Duodenal mucosa (tissue), 2 donors: ENCODE measurements at regions not wholly inside any gene's neighbourhood (a gene's known extent, or its start where the extent isn't known, plus 50 kb on each side); places are given as distances from the start of the nearest gene placed in this dataset.

ENCODE experiments used
- H3K27ac ChIP-seq: one replicate; pipeline ENCODE4 v1.7.0; 2013; ENCODE audit warnings: low read depth, low read length
- H3K27me3 ChIP-seq, 2 donors: one replicate each; pipeline ENCODE4 v1.7.0; 2013; ENCODE audit warnings: low read length in 2 of 2, control low read depth in 1 of 2; ENCODE audit not compliant: insufficient read depth in 2 of 2, control insufficient read depth in 1 of 2
- H3K36me3 ChIP-seq, 2 donors: one replicate each; pipeline ENCODE4 v1.7.0; 2013; ENCODE audit warnings: low read length in 2 of 2, control low read depth in 1 of 2; ENCODE audit not compliant: insufficient read depth in 2 of 2, control insufficient read depth in 1 of 2
- H3K4me1 ChIP-seq, 2 donors: one replicate each; pipeline ENCODE4 v1.7.0; 2013; ENCODE audit warnings: low read length in 2 of 2, control low read depth in 1 of 2; ENCODE audit not compliant: insufficient read depth in 2 of 2, control insufficient read depth in 1 of 2
- H3K4me3 ChIP-seq, 2 donors: one replicate each; pipeline ENCODE4 v1.7.0; 2013; ENCODE audit warnings: low read length in 2 of 2, low read depth in 1 of 2
- H3K9ac ChIP-seq, 2 donors: one replicate each; pipeline ENCODE4 v1.7.0; 2013; ENCODE audit warnings: low read length in 2 of 2, low read depth in 1 of 2
- H3K9me3 ChIP-seq, 2 donors: one replicate each; pipeline ENCODE4 v1.7.0; 2013; ENCODE audit warnings: low read length in 2 of 2, control low read depth in 1 of 2; ENCODE audit not compliant: control insufficient read depth in 1 of 2

DNA sequence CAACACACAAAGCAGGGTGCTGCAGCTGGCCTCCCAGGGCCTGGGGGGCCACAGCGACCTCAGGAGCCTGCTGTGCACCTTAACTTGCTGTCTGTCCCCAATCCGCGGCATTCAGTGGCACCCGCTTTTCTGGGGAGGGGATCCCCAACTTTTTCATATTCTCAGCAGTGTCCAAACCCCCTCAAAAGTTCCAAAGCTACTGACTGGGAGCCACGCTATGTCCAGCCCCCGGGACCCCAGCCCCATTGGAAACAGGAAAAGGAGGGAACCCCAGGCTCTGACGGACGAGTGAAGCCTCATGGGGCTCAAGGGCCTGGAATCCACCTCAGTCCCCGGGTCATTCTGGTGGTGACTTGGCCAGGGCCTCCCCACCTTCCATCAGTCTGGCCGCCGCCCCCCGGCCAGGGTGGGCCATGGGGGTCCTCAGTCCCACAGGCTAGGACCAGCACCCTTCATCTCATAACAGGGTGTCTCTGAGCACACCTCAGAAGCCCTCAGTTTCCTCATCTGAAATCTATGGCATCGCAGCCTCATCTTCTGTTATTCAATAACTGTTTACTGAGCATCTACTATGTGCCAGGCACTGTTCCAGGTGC is 127.3 kb downstream of the NCOR2 start:
- Histone ChIP-seq H3K4me3 (no peak overlapping the region), H3K4me1 (no peaks in the 10 kb centered on the region), H3K27ac (no peak overlapping the region), H3K27me3 (no peaks in the 10 kb centered on the region), H3K9ac (no peak overlapping the region), H3K36me3 (peaks cover 11 to 23% of the 10 kb centered on the region in 2 donors), H3K9me3 (no peaks in the 10 kb centered on the region)

DNA sequence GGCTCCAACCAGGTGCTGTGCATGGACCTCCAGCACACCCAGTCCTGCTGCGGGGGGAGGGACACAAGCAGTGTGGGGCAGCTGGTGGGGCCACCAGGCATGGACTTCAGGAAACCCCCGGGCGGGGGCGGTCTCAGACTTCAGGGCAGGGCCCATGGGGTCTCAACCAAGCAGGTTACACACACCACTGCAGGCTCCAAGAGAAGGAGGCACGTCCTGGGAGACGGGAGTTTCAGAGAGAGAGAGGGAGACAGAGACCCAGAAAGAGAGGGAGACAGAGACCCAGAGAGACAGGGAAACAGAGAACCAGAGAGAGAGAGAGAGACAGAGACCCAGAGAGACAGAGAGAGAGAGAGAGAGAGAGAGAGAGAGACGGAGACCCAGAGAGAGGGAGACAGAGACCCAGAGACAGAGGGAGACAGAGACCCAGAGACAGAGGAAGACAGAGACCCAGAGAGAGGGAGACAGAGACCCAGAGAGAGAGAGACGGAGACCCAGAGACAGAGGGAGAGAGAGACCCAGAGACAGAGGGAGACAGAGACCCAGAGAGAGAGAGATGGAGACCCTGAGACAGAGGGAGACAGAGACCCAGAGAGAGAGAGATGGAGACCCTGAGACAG is 128.9 kb downstream of the NCOR2 start:
- Histone ChIP-seq H3K27me3 (no peaks in the 10 kb centered on the region), H3K9me3 (no peaks in the 10 kb centered on the region), H3K9ac (no peak overlapping the region), H3K27ac (no peak overlapping the region), H3K4me1 (no peaks in the 10 kb centered on the region), H3K36me3 (peaks cover 5 to 23% of the 10 kb centered on the region in 2 donors), H3K4me3 (no peak overlapping the region)

DNA sequence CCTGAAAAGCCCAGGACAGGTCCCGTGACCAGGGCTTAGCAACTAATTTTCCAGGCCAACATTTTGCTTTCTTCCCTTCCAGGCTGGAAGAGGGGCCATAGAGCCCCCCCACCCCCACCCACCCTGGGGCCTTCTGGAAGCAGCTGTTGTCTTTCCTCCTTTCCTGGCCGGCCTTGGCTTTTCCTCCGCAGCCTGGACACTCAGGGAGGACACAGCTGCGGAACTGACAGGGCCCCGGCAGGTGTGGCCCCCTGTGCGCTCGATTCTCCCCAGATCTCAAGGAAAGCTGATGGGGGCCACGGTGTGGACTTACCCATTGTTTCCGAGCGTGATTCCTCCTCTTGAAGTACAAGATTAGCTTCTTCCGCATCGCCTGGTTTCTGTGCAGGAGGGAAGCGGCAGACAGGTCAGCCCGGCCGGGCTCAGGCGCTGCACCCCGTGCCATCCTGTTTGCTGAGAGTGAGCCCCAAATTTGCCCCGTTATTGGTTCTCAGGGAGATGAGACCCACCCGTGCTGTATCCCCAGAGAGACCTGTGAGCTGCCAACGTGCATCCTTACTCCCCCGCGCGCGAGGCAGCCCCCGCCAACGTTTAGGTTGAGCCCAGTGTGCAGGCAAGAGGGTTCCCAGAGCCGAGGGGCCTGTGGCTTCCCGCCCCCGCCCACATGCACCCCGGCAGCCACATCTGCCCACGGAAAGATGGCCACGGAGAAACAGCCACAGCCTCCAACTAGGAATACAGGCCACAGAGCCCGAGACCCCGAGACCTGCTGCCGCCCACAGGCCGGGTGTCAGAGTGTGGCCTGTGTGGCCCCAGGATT is 129.6 kb downstream of the NCOR2 start:
- H3K4me1 ChIP-seq = peaks cover 0 to 4% of the 10 kb centered on the region in 2 donors
- H3K9me3 ChIP-seq = no peaks in the 10 kb centered on the region

DNA sequence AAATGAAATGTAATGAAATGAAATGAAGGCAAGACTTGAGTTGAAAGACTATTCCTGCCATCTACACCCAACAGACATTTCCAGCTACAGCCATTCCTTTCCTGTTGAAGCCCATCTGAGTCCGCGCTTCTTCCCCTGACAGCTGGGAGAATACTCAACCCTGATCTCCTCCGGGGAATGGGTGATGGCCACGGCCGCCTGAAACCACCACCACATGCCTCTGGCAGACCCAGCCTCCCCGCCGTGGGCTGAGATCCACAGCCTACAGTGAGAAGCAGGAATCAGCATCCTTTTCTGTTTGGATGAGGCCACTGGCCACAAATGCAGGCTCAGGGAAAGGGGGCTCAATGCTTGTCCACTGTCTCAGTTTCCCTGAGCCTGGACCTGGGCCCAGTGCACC is 130.3 kb downstream of the NCOR2 start:
- H3K9me3 ChIP-seq = no peaks in the 10 kb centered on the region
- no peak overlapping the region for H3K4me3 ChIP-seq
- H3K9ac ChIP-seq = no peak overlapping the region
- no peak overlapping the region for H3K27ac ChIP-seq
- peaks cover 0 to 18% of the 10 kb centered on the region in 2 donors for H3K36me3 ChIP-seq
- H3K4me1 ChIP-seq = peaks cover 0 to 4% of the 10 kb centered on the region in 2 donors
- H3K27me3 ChIP-seq = no peaks in the 10 kb centered on the region

More for the DNA sequence above, 129.6 kb downstream of the NCOR2 start:
- no peaks in the 10 kb centered on the region for H3K27me3 ChIP-seq
- no peak overlapping the region for H3K27ac ChIP-seq
- H3K36me3 ChIP-seq = peaks cover 4 to 25% of the 10 kb centered on the region in 2 donors
- no peak overlapping the region for H3K4me3 ChIP-seq
- H3K9ac ChIP-seq = no peak overlapping the region

DNA sequence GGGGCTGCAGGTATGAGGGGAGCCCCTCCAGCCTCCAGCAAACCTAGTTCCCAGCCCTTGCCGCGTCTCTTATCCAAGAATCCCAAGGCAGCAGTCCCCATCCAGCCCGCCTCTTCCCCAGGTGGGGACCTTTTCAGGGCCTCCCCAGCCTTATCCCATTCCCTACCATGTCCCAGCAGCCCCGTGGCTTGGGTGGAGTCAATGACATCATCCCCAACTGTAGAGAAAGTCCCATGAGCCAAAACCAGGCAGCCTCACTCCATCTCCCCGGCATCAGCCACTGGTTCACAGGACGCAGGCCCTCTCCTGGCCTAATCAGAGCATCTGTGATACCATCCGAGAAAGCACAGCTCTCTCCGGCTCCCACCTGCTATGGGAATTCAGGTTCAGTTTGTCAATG is 131.0 kb downstream of the NCOR2 start:
- Histone ChIP-seq H3K27me3 (no peaks in the 10 kb centered on the region), H3K9me3 (no peaks in the 10 kb centered on the region), H3K4me1 (peaks cover 0 to 8% of the 10 kb centered on the region in 2 donors), H3K9ac (no peak overlapping the region), H3K4me3 (no peak overlapping the region), H3K36me3 (peaks cover 0 to 13% of the 10 kb centered on the region in 2 donors), H3K27ac (no peak overlapping the region)

DNA sequence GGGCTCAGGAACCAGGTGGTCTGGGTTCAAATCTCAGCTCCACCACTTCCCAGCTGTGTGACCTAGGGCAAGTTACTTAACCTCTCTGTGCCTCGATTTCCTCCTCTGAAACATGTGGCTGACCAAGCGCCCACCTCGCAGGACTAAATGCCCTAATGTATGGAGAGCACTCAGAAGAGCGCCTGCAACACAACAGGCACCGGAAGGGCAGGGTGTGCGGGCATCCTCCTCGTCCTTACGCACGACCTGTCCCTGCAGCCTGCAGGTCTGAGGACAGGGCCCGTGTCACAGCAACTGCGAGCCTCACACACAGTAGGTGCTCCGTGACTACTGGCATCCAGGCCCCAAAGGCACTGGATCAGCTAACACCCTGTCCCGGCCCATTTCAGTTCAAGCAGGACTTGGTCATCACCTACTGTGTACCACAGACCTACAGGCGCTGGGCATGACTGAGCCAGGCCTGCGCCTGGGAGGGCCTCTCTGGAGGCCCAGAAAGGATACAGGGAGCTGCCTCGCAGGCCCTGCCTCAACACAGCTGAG is 131.5 kb downstream of the NCOR2 start:
- no peak overlapping the region for H3K4me3 ChIP-seq
- no peaks in the 10 kb centered on the region for H3K27me3 ChIP-seq
- no peaks in the 10 kb centered on the region for H3K9me3 ChIP-seq
- H3K4me1 ChIP-seq = peaks cover 0 to 8% of the 10 kb centered on the region in 2 donors
- no peak overlapping the region for H3K9ac ChIP-seq
- no peak overlapping the region for H3K27ac ChIP-seq
- H3K36me3 ChIP-seq = peaks cover 0 to 16% of the 10 kb centered on the region in 2 donors

DNA sequence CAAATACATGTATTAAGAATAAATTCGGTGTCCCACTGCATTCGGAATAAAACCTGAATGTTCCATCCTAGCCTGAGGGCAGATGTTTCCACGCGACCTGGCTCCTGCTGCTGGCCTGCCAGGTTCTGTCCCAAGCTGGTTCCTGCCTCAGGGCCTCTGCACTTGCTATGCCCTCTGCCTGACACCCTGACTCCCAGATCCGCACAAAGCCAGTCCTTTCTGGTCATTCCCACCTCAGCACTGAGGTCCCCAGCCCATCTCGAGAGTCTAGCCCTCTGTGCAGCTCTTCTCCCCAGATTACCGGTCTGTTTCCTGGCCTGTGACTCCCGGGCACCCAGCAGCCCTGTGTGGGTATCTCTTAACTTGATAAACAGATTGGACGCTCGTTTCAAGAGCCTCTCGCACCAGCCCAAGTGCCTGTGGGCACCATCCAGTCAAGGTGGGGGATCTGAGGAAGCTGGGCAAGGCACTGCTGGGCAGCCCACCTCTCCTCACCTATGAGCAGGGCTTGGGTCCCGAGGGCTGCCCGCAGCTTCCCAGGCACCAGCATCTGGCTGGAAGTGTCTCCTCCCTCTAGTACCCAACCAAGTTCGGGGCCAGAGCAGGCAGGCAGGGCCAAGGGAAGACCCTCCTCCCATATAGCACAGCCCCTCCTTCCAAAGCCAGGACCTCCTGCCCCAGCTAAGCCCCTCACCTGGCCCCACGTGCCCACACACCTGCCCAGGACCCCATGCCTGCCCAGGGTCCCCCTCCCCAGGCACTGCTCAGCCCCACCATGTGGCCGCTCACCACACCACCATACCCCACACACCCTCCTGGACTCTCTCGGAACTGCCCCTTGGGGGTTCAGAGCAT is 132.2 kb downstream of the NCOR2 start:
- Histone ChIP-seq H3K36me3 (peaks cover 0 to 23% of the 10 kb centered on the region in 2 donors), H3K9me3 (no peaks in the 10 kb centered on the region), H3K9ac (no peak overlapping the region), H3K27me3 (no peaks in the 10 kb centered on the region), H3K4me1 (peaks cover 0 to 8% of the 10 kb centered on the region in 2 donors), H3K27ac (no peak overlapping the region), H3K4me3 (no peak overlapping the region)

DNA sequence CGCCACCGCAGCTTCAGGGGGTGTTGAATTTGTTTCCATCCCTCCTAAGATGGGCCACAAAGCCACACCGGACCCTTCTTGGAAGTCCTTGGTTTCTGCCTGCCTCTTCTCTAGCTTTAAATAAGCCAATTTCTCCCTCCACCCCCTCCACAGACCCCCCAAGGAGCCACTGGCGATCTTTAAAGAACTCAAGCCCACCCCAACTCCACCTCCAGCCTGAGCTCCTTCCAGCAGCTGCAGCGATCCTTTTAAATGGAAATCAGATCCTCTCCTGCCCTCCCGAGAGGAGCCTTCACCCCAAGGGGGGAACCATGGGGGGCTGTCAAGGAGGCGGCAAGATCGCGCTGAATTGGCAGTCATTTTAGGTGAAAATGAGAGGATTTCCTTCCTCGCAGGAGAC is 133.1 kb downstream of the NCOR2 start:
- no peak overlapping the region for H3K9ac ChIP-seq
- H3K9me3 ChIP-seq = no peaks in the 10 kb centered on the region
- H3K36me3 ChIP-seq = peaks cover 0 to 31% of the 10 kb centered on the region in 2 donors
- H3K4me3 ChIP-seq = no peak overlapping the region
- H3K27ac ChIP-seq = no peak overlapping the region
- peaks cover 0 to 11% of the 10 kb centered on the region in 2 donors for H3K4me1 ChIP-seq
- no peaks in the 10 kb centered on the region for H3K27me3 ChIP-seq

DNA sequence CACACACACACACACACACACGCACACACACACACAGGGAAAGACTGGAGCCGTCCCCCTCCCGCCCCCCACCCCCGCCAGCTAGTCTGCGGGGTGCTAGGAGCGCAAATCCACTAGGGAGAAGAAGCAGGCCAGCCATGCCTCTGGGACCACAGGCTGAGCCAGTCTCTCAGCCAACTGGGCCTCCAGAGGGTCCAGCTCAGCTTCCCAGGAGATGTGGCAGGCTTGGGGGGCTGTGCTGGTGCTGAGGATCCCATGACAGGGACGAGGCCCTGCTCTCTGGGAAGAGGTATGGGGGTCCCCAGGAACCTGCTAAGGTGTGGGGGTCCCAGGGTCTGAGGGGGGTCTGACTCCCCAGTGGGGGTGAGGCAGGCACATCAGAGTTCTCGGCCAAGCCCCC is 133.5 kb downstream of the NCOR2 start:
- Histone ChIP-seq H3K9me3 (no peaks in the 10 kb centered on the region), H3K4me1 (peaks cover 0 to 14% of the 10 kb centered on the region in 2 donors), H3K9ac (no peak overlapping the region), H3K4me3 (no peak overlapping the region), H3K27ac (no peak overlapping the region), H3K27me3 (no peaks in the 10 kb centered on the region), H3K36me3 (peaks cover 0 to 35% of the 10 kb centered on the region in 2 donors)
